ENCODE measurements at regions not wholly inside any gene's neighbourhood (a gene's known extent, or its start where the extent isn't known, plus 50 kb on each side); places are given as distances from the start of the nearest gene placed in this dataset.
"Not testable (repeated sequence)": the region's sequence is repeated elsewhere in the genome, so short reads cannot be mapped to it uniquely, and the experiment has no call there.

DNA sequence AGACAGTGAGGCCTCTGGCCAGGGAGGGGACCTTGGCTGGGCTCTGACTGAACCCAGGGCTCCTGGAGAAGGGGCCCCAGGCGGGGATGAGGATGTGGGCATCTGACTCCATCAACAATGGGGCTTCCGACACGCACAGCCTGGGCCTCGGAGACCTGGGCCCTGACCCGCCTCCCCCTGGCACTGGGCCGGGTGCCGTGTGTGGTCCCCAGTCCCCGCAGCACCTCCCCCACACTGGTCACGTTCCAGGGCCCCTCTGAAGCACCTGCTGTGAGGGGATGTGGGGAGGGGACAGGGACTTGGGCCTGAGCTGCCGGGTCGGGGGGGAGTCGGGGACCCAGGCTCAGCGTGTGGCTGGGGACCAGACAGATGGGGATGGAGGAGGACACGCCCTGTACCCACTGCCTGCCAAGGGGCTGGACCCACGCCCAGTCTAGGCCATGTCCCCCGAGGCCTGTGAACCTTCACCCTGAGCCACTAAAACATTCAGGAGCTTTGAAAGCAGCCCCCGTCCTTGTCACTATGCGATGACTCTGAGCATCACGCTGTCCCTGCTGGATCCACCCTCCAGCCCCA, 165.8 kb downstream of the TMEM121 start:
- in situ Hi-C loops (cut with MboI; ENCODE audit: low sequenced_read_pairs): not testable (repeated sequence)

DNA sequence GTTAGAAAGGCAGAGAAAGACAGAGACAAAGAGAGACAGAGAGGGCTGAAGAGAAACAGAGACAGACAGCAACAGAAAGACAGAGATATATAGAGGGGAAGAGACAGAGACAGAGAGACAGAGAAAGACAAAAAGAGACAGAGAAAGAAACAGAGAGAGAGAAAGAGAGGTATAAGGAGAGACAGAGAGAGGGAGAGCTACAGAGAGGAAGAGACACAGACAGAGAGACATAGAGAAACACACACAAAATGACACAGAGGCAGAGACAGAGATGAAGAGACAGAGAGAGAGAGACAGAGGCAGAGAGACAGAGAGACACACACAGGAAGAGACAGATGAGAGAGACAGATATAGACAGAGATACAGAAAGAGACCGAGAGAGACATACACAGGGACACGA, 168.6 kb downstream of the TMEM121 start:
- in situ Hi-C loops (cut with MboI; ENCODE audit: low sequenced_read_pairs): no loop called here

DNA sequence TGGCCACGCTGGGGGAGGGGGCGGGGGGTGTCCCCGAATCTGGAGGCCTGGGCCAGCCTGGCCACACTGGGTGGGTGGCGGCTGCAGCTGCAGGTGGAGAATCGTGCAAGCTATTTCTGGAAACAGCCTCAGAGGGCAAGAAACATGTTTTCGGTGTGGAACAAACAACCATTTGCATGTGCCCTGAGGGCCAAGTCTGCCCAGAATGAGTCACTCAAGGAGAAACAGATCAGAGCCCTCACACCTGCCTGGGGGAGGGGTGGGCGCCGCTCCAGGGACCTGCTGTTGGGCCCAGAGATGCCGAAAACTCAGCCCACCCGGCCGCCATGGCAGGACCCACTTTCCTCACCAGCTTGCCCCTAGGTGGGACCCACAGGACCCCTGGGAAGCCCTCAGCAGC, 170.0 kb downstream of the TMEM121 start:
- in situ Hi-C loops (cut with MboI; ENCODE audit: low sequenced_read_pairs): not testable (repeated sequence)

DNA sequence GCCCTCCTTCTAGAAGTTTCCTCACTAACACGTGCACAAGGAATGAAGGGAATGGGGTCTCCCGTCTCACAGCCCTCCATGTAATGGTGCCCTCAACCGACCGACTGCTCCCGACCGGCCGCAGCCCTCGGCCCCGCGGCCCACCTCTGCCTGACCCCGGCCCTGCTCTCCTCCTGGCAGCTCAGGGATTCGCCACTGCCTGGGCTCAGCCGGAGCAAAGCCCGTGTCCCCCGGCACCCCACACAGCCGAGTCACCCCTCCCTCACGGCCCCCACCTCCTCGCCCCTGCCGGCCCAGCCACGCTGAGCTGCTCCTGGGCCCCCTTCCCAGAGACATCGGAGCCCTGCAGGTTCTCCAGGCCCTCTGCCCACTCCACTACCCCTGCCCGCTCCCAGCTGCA, 171.0 kb downstream of the TMEM121 start:
- in situ Hi-C loops (cut with MboI; ENCODE audit: low sequenced_read_pairs): not testable (repeated sequence)

DNA sequence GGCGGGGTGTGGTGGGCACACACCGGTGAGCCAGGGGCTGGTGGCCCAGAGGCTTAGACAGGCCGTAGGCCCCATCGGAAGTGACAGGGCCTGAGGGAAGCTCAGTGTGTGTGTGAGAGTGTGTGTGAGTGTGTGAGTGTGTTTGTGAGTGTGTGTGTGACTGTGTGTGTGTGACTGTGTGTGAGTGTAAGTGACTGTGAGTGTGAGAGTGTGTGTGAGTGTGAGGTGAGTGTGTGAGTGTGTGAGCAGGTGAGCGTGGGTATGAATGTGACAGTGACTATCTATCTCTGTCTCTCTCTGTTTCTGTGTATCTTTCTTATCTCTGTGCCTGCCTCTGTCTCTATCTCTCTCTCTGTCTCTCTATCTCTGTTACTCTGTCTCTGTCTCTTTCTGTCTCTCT, 171.6 kb downstream of the TMEM121 start:
- in situ Hi-C loops (cut with MboI; ENCODE audit: low sequenced_read_pairs): not testable (repeated sequence)

DNA sequence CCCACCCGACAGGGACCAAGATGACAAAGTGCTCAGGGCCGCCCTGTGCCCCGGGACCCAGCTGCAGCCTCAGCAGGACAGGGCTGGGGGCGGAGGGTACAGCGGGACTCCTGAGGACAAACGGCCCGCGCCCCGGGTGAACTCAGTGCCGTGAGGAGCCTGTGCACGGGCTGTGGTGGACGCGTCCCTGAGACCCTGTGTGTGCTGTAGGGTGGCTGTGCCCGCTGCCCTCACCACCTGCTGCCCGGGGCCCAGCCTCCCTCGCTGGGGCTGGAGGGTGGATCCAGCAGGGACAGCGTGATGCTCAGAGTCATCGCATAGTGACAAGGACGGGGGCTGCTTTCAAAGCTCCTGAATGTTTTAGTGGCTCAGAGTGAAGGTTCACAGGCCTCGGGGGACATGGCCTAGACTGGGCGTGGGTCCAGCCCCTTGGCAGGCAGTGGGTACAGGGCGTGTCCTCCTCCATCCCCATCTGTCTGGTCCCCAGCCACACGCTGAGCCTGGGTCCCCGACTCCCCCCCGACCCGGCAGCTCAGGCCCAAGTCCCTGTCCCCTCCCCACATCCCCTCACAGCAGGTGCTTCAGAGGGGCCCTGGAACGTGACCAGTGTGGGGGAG, 172.7 kb downstream of the TMEM121 start:
- in situ Hi-C loops (cut with MboI; ENCODE audit: low sequenced_read_pairs): not testable (repeated sequence)

DNA sequence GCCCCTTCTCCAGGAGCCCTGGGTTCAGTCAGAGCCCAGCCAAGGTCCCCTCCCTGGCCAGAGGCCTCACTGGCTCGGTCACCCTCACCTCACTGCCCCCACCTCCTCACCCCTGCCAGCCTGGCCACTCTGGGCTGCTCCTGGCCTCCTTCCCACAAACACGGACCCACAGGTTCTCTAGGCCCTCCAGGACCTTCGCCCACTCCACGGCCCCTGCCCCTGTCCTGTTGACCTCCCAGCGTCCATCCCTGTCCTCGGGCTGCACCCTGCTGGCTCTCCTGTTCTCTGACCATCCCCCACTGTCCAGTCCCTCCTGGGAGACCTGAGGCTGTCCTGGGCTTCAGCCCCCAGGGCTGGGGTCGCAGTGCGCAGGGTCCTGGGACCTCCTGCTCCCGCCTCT, 173.3 kb downstream of the TMEM121 start:
- in situ Hi-C loops (cut with MboI; ENCODE audit: low sequenced_read_pairs): loop anchor here (25.0 kb wide), 1 partner anchor 238 kb away; no protein-coding TSS in a partner anchor

DNA sequence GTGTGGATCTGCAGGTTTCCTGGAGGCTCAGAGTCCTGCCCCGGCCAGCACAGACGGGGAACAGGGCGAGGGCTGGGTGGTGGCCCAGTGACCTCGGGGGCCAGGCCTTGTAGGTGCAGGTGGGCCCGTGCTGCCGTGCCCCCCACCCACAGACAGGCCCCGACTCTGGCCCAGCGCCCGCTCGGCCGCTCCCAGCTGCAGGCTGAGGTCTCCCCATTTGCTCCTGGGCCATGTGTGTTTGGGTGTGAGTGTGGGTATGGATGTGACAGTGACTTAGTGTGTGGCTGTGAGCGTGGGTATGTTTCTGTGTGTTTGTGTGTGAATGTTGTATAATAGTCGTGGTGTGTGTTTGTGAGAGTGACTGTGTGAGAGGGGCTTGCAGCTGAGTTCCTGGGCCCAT, 173.8 kb downstream of the TMEM121 start:
- in situ Hi-C loops (cut with MboI; ENCODE audit: low sequenced_read_pairs): loop anchor here (25.0 kb wide), 1 partner anchor 237 kb away; no protein-coding TSS in a partner anchor

DNA sequence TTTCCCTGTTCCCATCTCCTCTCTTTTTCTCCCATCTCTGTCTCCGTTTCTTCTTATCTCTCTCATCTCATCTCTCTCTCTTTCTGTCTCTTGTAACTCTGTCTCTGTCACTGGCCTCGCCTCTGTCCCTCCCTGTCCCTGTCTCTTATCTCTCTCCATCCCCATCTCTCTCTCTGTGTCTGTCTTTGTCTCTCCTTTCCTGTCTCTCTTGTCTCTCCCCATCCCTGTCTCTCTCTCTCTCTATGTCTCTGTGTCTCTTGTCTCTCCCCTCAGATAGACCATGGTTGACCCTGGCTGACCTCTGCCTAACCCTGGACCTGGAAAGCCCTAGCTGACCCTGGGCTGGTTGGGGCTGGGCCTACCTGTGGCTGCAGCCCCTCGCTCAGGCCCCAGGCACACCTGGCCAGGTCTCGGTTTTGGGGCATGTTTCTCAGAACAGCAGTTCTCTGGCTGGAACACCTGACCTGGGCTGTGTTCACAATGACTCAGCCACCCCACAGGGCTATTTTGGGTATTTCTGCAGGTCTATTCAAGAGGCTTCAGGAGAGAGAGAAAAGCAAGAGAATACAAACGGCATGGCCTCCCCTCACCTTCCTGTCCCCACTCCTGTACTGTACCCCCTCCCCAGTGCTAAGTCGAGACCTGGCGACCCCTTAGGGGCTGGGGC, 174.4 kb downstream of the TMEM121 start:
- in situ Hi-C loops (cut with MboI; ENCODE audit: low sequenced_read_pairs): loop anchor here (25.0 kb wide), 1 partner anchor 237 kb away; no protein-coding TSS in a partner anchor

DNA sequence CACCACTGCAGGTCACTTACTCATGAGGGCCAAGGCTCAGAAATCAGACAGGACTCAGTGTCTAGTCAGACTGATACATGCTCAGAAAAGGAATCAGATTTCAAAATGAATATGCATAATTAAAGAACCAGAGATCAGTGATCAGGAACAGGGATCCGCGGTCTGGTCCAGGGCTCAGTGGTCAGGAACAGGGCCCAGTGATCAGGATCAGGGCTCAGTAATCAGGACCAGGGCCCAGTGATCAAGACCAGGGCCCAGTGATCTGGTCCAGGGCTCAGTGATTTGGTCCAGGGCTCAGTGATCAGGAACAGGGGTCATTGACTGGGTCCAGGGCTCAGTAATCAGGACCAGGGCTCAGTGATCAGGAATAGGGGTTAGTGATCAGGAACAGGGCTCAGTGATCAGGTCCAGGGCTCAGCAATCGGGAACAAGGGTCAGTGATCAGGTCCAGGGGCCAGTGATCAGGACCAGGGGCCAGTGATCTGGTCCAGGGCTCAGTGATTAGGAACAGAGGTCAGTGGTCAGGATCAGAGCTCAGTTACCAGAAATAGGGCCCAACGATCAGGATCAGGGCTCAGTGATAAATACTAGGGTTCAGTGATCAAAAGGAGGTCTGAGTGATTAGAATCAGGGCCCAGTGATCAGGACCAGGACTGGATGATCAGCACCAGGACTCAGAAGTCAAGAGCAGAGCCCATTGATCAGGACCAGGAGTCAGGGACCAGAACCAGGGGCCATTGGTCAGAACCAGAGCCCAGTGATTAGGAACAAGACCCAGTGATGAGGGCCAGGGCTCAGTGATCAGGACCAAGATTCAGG, 175.3 kb downstream of the TMEM121 start:
- in situ Hi-C loops (cut with MboI; ENCODE audit: low sequenced_read_pairs): loop anchor here (25.0 kb wide), 1 partner anchor 236 kb away; no protein-coding TSS in a partner anchor

DNA sequence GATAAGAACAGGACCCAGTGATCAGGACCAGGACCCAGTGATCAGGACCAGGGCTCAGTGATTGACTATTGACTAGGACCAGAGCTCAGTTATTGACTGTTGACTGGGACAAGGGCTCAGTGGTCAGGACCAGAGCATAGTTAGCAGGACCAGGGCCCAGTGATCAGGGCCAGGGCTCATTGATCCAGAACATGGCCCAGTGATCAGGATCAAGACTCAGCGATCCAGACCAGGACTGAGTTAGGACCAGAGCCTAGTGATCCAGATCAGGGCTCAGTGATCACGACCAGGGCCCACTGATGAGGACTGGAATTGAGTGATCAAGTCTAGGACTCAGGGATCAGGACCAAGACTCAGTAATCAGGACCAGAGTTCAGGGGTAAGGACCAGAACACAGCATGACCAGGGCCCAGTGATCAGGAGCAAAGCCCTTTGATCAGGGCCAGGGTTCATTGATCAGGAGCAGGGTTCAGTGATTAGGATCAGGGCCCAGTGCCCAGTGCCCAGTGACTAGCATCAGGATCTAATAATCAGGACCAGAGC, 176.0 kb downstream of the TMEM121 start:
- in situ Hi-C loops (cut with MboI; ENCODE audit: low sequenced_read_pairs): loop anchor here (25.0 kb wide), 1 partner anchor 235 kb away; no protein-coding TSS in a partner anchor

DNA sequence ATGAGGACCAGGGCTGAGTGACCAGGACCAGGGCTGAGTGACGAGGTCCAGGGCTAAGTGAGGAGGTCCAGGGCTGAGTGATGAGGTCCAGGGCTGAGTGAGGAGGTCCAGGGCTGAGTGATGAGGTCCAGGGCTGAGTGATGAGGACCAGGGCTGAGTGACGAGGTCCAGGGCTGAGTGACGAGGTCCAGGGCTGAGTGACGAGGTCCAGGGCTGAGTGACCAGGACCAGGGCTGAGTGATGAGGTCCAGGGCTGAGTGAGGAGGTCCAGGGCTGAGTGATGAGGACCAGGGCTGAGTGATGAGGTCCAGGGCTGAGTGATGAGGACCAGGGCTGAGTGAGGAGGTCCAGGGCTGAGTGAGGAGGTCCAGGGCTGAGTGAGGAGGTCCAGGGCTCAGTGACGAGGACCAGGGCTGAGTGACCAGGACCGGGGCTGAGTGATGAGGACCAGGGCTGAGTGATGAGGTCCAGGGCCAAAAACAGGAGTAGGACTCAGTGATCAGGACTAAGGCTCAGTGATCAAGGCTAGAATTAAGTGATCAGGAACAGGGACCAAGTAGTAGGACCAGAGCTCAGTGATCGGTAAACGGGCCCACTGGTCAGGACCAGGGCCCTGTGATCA, 176.8 kb downstream of the TMEM121 start:
- in situ Hi-C loops (cut with MboI; ENCODE audit: low sequenced_read_pairs): loop anchor here (25.0 kb wide), 1 partner anchor 234 kb away; no protein-coding TSS in a partner anchor

DNA sequence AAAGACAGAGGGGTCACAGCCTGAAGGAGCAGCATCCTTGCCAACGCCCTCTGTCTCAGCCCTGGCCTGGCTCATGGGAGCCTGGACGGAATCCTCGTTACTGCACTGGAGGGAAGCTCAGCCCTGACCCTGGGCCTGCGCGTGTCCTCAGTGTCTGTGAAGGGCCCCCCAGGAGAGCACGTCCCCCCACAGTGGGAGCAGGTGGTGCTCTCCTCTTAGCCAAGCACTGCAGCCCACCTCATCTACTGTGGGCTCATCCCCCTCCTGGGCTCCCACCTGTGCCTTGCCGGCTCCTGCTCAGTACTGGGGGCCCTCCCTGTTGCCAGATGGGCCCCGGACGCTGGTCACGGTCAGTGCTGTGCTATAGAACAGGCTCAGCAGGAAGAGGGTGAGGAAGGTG, 177.7 kb downstream of the TMEM121 start:
- in situ Hi-C loops (cut with MboI; ENCODE audit: low sequenced_read_pairs): loop anchor here (25.0 kb wide), 1 partner anchor 233 kb away; no protein-coding TSS in a partner anchor

DNA sequence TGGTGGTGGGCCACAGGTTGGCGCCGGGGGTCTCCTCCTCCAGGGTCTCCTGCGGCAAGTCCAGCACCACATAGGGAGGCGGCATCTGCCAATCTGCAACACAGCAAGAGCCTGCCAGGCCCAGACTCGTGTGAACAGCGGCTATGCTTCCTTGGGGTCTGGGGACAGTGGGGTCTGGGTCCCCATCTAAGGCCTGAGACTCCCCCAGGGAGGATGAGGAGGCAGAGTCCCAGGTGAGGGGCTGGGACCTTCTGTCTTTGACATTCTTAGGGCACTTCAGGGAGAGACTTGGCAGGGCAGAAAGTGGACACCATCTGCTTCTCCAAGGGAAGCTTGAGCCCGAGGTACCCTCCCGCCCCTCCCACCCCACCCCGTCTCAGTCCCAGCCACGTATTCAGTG, 178.1 kb downstream of the TMEM121 start:
- in situ Hi-C loops (cut with MboI; ENCODE audit: low sequenced_read_pairs): loop anchor here (25.0 kb wide), 1 partner anchor 233 kb away; no protein-coding TSS in a partner anchor

DNA sequence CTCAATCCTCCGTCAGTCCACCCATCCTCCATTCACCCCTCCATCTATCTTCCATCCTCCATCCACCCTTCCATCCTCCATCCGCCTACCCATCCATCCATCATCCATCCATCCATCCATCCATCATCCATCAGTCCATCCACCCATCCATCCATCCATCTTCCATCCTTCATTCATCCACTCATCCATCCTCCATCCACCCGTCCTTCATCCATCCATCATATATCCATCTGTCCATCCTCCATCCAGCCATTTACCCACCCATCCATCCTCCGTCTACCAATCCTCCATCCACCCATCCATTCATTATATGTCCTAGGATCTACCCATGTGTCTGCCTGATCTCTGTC, 179.1 kb downstream of the TMEM121 start:
- in situ Hi-C loops (cut with MboI; ENCODE audit: low sequenced_read_pairs): loop anchor here (25.0 kb wide), 1 partner anchor 232 kb away; no protein-coding TSS in a partner anchor

DNA sequence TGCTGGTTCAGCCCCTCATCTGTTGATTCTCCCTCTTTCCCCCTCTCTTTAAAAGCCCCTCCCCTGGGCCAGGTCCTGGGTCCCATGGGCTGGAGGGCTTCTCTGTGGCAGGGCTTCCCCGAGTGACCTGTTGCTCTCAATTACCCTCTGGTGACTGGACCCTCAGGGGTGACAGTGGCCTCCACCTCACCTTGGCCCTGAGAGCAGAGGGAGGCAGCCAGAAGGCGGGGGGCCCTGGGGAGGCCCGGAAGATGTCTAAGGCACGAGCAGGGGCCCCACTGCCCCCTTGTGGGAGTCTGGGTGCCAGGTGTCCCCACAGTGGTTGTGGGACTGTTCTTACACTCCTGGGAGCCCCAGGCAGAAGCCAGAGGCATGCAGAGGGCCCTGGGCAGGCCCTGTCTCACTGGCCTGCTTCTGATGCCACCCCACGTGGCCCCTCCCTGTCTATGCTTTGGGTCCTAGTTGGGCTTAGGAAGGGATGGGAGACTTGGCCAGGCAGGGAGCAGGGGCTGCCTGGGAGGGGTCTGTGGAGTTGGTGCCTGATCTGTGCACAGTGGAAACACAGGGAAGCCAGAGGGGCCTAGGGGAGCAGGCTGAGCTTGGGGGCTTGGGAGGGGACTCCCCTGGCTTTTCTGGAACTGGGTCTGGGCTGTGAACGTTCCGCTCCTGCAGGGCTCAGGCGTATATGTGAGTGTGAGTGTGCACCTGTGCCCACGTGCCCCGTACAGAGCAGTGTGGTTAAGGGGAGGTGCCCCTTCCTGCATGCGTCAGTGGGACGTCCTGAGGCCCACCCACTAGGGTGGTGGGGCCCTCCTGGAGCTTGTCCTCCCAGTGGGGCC, 179.7 kb downstream of the TMEM121 start:
- in situ Hi-C loops (cut with MboI; ENCODE audit: low sequenced_read_pairs): loop anchor here (25.0 kb wide), 1 partner anchor 231 kb away; no protein-coding TSS in a partner anchor

DNA sequence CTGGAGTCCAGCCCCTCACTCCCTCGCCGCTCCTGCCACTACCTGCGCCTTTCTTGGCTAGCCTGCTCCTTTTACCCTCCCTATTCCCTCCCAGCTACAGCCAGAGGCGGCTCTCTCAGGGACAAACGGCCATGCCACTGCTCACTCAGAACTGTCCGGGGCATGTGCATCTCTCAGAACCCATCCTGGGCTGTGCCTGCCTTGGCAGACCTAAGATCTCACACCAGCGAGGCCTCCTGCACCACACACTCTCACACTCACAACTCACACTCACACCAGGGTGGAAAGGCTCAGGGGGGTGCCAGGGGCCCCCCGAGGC, 180.3 kb downstream of the TMEM121 start:
- in situ Hi-C loops (cut with MboI; ENCODE audit: low sequenced_read_pairs): loop anchor here (25.0 kb wide), 1 partner anchor 231 kb away; no protein-coding TSS in a partner anchor

DNA sequence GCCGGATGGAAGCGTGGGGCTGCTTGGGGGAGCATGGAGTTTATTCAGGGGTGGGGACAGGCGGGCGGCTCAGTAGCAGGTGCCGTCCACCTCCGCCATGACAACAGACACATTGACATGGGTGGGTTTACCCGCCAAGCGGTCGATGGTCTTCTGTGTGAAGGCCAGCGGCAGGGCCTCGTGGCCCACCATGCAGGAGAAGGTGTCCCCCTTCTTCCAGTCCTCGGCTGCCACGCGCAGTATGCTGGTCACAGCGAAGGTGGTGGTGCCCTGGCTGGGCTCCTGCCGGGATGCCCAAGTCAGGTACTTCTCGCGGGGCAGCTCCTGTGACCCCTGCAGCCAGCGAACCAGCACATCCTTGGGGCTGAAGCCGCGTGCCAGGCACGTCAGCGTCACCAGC, 180.7 kb downstream of the TMEM121 start:
- in situ Hi-C loops (cut with MboI; ENCODE audit: low sequenced_read_pairs): loop anchor here (25.0 kb wide), 1 partner anchor 230 kb away; no protein-coding TSS in a partner anchor

DNA sequence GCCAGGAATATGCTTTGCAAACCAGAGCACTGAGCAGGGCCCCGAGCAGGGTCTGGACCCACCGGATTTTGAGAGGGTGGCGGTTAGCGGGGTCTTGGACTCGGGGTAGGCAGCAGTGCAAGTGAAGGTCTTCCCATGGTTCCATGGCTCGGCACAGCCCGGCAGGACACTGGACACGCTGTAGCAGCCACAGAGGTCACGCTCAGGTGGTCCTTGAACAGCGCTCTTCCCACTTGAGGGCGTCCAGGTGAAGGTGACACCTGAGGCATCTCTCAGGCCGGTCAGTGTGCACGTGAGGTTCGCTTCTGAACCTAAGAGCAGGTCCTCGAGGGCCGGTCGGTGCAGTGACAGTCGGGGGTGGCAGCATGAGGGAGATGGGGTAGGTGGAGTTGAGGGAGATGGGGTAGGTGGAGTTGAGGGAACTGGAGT, 181.4 kb downstream of the TMEM121 start:
- in situ Hi-C loops (cut with MboI; ENCODE audit: low sequenced_read_pairs): loop anchor here (25.0 kb wide), 1 partner anchor 230 kb away; no protein-coding TSS in a partner anchor

Data from HL-60/S4 (cell line).